ENCODE measurements at regions not wholly inside any gene's neighbourhood (a gene's known extent, or its start where the extent isn't known, plus 50 kb on each side); places are given as distances from the start of the nearest gene placed in this dataset.

GRCh38 chr6:92201618-92202017, 1217.7 kb downstream of the EPHA7 start:
- H3K9me3 ChIP-seq (ENCODE audit: control insufficient read depth, low read length, poor library complexity, severe bottlenecking): no peaks in the 10 kb centered on the region
- Mint-ChIP-seq H3K27me3 (no peaks in the 10 kb centered on the region), H3K4me1 (no peaks in the 10 kb centered on the region), H3K27ac (no peak overlapping the region), H3K4me3 (no peak overlapping the region), H3K36me3 (ENCODE audit: low read depth) (no peaks in the 10 kb centered on the region)
- ATAC-seq (no peak), DNase-seq (no peak)

- Mint-ChIP-seq H3K27me3 (no peaks in the 10 kb centered on the region), H3K4me3 (no peak overlapping the region), H3K27ac (no peak overlapping the region), H3K36me3 (ENCODE audit: low read depth) (no peaks in the 10 kb centered on the region), H3K4me1 (no peaks in the 10 kb centered on the region)
- no peaks in the 10 kb centered on the region for H3K9me3 ChIP-seq (ENCODE audit: control insufficient read depth, low read length, poor library complexity, severe bottlenecking)
- DNase-seq (no peak), ATAC-seq (no peak)
These were observed 1223.0 kb downstream of the EPHA7 start for GRCh38 chr6:92196325-92196724.

GRCh38 chr6:92195796-92196195, 1223.6 kb downstream of the EPHA7 start:
- H3K27me3 Mint-ChIP-seq: no peaks in the 10 kb centered on the region
- H3K36me3 Mint-ChIP-seq (ENCODE audit: low read depth): no peaks in the 10 kb centered on the region
- no peak for DNase-seq
- no peaks in the 10 kb centered on the region for H3K4me1 Mint-ChIP-seq
- ATAC-seq: no peak
- no peak overlapping the region for H3K27ac Mint-ChIP-seq
- H3K9me3 ChIP-seq (ENCODE audit: control insufficient read depth, low read length, poor library complexity, severe bottlenecking): no peaks in the 10 kb centered on the region
- H3K4me3 Mint-ChIP-seq: no peak overlapping the region

GRCh38 chr6:92188016-92188415, 1231.3 kb downstream of the EPHA7 start:
- Mint-ChIP-seq H3K36me3 (ENCODE audit: low read depth) (no peaks in the 10 kb centered on the region), H3K27me3 (no peaks in the 10 kb centered on the region), H3K4me3 (no peak overlapping the region), H3K27ac (no peak overlapping the region), H3K4me1 (no peaks in the 10 kb centered on the region)
- ATAC-seq: no peak
- H3K9me3 ChIP-seq (ENCODE audit: control insufficient read depth, low read length, poor library complexity, severe bottlenecking): no peaks in the 10 kb centered on the region
- DNase-seq: no peak

GRCh38 chr6:92184933-92185332, 1234.4 kb downstream of the EPHA7 start:
- Mint-ChIP-seq H3K4me3 (no peak overlapping the region), H3K27me3 (no peaks in the 10 kb centered on the region), H3K27ac (no peak overlapping the region), H3K36me3 (ENCODE audit: low read depth) (no peaks in the 10 kb centered on the region), H3K4me1 (no peaks in the 10 kb centered on the region)
- DNase-seq (no peak), ATAC-seq (no peak)
- H3K9me3 ChIP-seq (ENCODE audit: control insufficient read depth, low read length, poor library complexity, severe bottlenecking): no peaks in the 10 kb centered on the region

- Mint-ChIP-seq H3K4me3 (no peak overlapping the region), H3K36me3 (ENCODE audit: low read depth) (no peaks in the 10 kb centered on the region), H3K27ac (no peak overlapping the region), H3K27me3 (no peaks in the 10 kb centered on the region), H3K4me1 (no peaks in the 10 kb centered on the region)
- DNase-seq: no peak
- ATAC-seq: no peak
- no peaks in the 10 kb centered on the region for H3K9me3 ChIP-seq (ENCODE audit: control insufficient read depth, low read length, poor library complexity, severe bottlenecking)
These were observed 1238.0 kb downstream of the EPHA7 start for GRCh38 chr6:92181347-92181746.

GRCh38 chr6:92180090-92180489, 1239.3 kb downstream of the EPHA7 start:
- H3K9me3 ChIP-seq (ENCODE audit: control insufficient read depth, low read length, poor library complexity, severe bottlenecking): no peaks in the 10 kb centered on the region
- Mint-ChIP-seq H3K36me3 (ENCODE audit: low read depth) (no peaks in the 10 kb centered on the region), H3K27me3 (no peaks in the 10 kb centered on the region), H3K27ac (no peak overlapping the region), H3K4me1 (no peaks in the 10 kb centered on the region), H3K4me3 (no peak overlapping the region)
- DNase-seq (no peak), ATAC-seq (no peak)

- ATAC-seq: no peak
These were observed 1242.7 kb downstream of the EPHA7 start for GRCh38 chr6:92176666-92177065.

GRCh38 chr6:92174398-92175073, 1244.8 kb downstream of the EPHA7 start:
- Mint-ChIP-seq H3K27me3 (no peaks in the 10 kb centered on the region), H3K27ac (no peak overlapping the region), H3K4me3 (no peak overlapping the region), H3K36me3 (ENCODE audit: low read depth) (no peaks in the 10 kb centered on the region), H3K4me1 (no peaks in the 10 kb centered on the region)
- no peaks in the 10 kb centered on the region for H3K9me3 ChIP-seq (ENCODE audit: control insufficient read depth, low read length, poor library complexity, severe bottlenecking)
- no peak for ATAC-seq
- DNase-seq: no peak

More at GRCh38 chr6:92176666-92177065, 1242.7 kb downstream of the EPHA7 start:
- Mint-ChIP-seq H3K27me3 (no peaks in the 10 kb centered on the region), H3K27ac (no peak overlapping the region), H3K36me3 (ENCODE audit: low read depth) (no peaks in the 10 kb centered on the region), H3K4me3 (no peak overlapping the region), H3K4me1 (no peaks in the 10 kb centered on the region)
- no peak for DNase-seq
- H3K9me3 ChIP-seq (ENCODE audit: control insufficient read depth, low read length, poor library complexity, severe bottlenecking): no peaks in the 10 kb centered on the region

- H3K27me3 Mint-ChIP-seq: no peaks in the 10 kb centered on the region
- H3K4me3 Mint-ChIP-seq: no peak overlapping the region
- no peak for ATAC-seq
- no peaks in the 10 kb centered on the region for H3K36me3 Mint-ChIP-seq (ENCODE audit: low read depth)
- no peaks in the 10 kb centered on the region for H3K4me1 Mint-ChIP-seq
- no peak for DNase-seq
- no peaks in the 10 kb centered on the region for H3K9me3 ChIP-seq (ENCODE audit: control insufficient read depth, low read length, poor library complexity, severe bottlenecking)
- no peak overlapping the region for H3K27ac Mint-ChIP-seq
These were observed 1249.9 kb downstream of the EPHA7 start for GRCh38 chr6:92169506-92169905.

GRCh38 chr6:92166666-92167065, 1252.7 kb downstream of the EPHA7 start:
- DNase-seq: no peak
- Mint-ChIP-seq H3K36me3 (ENCODE audit: low read depth) (no peaks in the 10 kb centered on the region), H3K27me3 (no peaks in the 10 kb centered on the region), H3K27ac (no peak overlapping the region), H3K4me3 (no peak overlapping the region), H3K4me1 (no peaks in the 10 kb centered on the region)
- no peak for ATAC-seq
- H3K9me3 ChIP-seq (ENCODE audit: control insufficient read depth, low read length, poor library complexity, severe bottlenecking): no peaks in the 10 kb centered on the region

GRCh38 chr6:92161953-92162352, 1257.4 kb downstream of the EPHA7 start:
- Mint-ChIP-seq H3K27me3 (no peaks in the 10 kb centered on the region), H3K4me1 (no peaks in the 10 kb centered on the region), H3K27ac (no peak overlapping the region), H3K36me3 (ENCODE audit: low read depth) (no peaks in the 10 kb centered on the region), H3K4me3 (no peak overlapping the region)
- DNase-seq (no peak), ATAC-seq (no peak)
- no peaks in the 10 kb centered on the region for H3K9me3 ChIP-seq (ENCODE audit: control insufficient read depth, low read length, poor library complexity, severe bottlenecking)

GRCh38 chr6:92160226-92160625, 1259.1 kb downstream of the EPHA7 start:
- H3K36me3 Mint-ChIP-seq (ENCODE audit: low read depth): no peaks in the 10 kb centered on the region
- H3K27ac Mint-ChIP-seq: no peak overlapping the region
- no peak overlapping the region for H3K4me3 Mint-ChIP-seq
- no peaks in the 10 kb centered on the region for H3K27me3 Mint-ChIP-seq
- H3K9me3 ChIP-seq (ENCODE audit: control insufficient read depth, low read length, poor library complexity, severe bottlenecking): no peaks in the 10 kb centered on the region
- no peaks in the 10 kb centered on the region for H3K4me1 Mint-ChIP-seq
- no peak for DNase-seq
- ATAC-seq: no peak

GRCh38 chr6:92159046-92159445, 1260.3 kb downstream of the EPHA7 start:
- Mint-ChIP-seq H3K27ac (no peak overlapping the region), H3K36me3 (ENCODE audit: low read depth) (no peaks in the 10 kb centered on the region), H3K4me3 (no peak overlapping the region), H3K27me3 (no peaks in the 10 kb centered on the region), H3K4me1 (no peaks in the 10 kb centered on the region)
- no peaks in the 10 kb centered on the region for H3K9me3 ChIP-seq (ENCODE audit: control insufficient read depth, low read length, poor library complexity, severe bottlenecking)
- no peak for ATAC-seq
- DNase-seq: no peak
